Hindlimb muscle (tissue), 1 donor: ENCODE measurements at regions not wholly inside any gene's neighbourhood (a gene's known extent, or its start where the extent isn't known, plus 50 kb on each side); places are given as distances from the start of the nearest gene placed in this dataset.
"Not testable (repeated sequence)": the region's sequence is repeated elsewhere in the genome, so short reads cannot be mapped to it uniquely, and the experiment has no call there.

Experiments
- DNase-seq: peaks from one replicate; pipeline ENCODE4 v3.0.0-alpha.2; 2013

- DNase-seq, result not testable (repeated sequence)
Measured at GRCh38 chr12:124070394-124071074, 97.5 kb downstream of the ZNF664 start.

- no peak for DNase-seq
Measured at GRCh38 chr12:124071075-124071443, 98.0 kb downstream of the ZNF664 start.

- no peak for DNase-seq
Measured at GRCh38 chr12:124073356-124074035, 100.5 kb downstream of the ZNF664 start.

DNA sequence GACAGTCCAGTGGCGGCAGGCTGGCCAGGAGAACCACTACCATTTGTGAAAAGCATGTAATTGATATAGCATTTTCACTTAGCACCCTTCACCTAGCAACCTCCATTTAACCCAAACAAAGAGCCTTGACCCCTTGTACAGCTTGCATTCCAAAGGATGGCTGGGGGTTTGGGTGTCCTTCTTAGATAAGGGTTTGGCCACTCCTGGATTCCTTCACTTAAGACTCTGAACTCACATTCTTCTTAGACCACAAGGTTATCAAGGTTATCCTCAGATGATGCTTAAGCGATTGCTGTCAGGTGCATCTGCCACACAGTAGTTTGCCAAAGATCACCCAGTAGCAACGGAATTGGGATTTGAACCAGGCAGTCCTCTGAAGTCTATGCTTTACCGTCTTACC, 102.8 kb downstream of the ZNF664 start:
- DNase-seq, result no peak

- DNase-seq, result no peak
Measured at GRCh38 chr12:124077701-124078100, 104.7 kb downstream of the ZNF664 start.

DNA sequence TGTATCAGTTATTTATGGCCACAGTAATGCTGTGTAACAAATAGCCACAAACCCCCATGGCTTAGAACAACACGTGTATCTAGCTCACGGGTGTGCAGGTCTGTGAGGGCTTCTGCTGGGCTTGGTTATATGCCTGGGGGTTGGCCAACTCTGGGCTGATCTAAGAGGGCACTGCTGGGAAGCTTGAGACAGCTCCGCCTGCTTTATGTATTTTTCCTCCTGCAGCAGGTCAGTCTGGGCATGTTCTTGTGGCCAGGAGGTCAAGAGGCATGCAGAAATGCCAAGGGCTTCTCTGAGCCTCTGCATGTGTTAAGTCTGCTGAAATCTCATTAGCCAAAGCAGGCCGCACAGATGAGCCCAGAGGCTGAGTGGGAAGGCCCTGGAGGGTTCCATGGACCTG, 105.8 kb downstream of the ZNF664 start:
- DNase-seq, result no peak

DNA sequence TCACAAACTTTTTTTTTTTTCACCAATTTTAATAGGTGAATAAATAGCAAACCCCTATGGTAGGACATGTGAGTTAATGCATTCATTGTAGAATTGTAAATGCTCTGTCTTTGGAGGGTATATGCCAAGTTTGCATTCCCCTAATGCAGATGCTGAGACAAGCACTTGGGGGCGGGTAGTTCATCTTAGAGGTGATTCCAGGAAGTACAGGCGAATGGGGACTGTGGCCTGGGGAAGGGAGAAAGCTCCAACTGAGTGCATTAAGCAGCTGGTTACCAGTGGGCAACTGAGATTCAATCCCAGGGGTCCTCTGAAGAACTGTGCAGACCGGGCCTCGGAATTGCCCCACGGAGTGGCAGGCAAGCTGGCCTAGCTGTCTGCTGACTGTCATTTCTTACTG, 107.6 kb downstream of the ZNF664 start:
- DNase-seq, result no peak

GRCh38 chr12:124082012-124082411, 109.0 kb downstream of the ZNF664 start:
- no peak for DNase-seq

DNA sequence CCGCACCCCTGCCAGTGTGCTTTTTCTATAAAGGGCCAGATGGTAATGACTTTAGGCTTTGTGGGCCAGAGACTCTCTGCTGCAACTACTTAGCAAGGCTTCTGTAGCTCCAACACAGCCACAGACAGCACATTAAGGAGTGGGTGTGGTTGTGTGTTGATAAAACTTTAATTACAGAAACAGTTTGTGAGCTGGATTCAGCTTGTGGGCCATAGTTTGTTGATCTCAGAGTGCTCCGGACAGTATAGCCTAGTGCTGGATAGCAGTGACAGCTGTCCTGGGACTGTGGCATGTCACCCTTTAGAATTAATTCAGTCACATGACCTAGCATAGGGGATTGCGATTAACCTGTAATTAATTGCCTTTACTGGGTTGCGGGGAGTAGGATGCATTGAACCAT, 109.7 kb downstream of the ZNF664 start:
- DNase-seq, result no peak

- DNase-seq, result no peak
Measured at GRCh38 chr12:124083708-124084107, 110.7 kb downstream of the ZNF664 start.

DNA sequence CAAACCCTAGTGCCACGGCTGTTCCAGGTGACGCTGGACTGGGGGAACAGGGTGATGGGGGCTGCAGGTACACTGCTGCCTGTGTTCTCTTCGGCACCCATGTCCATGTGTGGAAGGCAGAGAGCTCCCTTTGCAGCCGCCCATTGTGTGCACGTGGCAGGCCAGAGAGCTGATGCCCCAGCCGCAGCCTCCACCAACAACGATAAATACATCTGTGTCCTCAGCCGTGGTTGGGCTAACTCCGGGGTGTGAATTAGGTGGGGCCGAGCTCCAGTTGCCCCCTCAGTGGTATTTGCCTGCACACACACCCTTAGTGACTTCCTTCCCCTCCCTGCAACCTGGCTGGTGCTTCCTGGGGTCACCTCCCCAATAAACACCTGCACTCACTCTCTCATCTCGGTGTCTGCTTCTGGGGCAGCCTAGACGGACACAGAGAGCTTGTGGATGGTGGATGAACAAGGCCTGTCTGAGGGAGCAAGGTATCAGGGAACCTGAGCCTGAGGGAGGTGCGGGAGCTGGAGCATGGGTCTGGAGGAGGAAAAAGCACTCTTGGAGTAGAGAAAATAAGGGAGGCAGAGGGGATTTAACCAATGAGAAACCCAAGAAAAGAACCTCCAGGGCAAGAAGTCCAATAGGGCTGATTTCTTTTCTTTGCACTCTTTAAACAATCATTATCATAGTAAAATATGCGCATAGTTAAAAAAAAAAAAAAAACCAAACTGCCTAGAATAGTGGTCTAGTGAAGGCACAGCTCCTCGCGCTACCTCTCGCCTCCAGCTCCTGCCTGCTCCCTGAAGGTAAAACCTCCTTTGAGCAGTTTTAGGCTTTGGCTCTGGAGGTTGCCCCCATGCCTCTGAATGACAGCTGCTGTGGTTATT, 112.6 kb downstream of the ZNF664 start:
- DNase-seq, result no peak

- DNase-seq, result no peak
Measured at GRCh38 chr12:124086299-124086898, 113.4 kb downstream of the ZNF664 start.

DNA sequence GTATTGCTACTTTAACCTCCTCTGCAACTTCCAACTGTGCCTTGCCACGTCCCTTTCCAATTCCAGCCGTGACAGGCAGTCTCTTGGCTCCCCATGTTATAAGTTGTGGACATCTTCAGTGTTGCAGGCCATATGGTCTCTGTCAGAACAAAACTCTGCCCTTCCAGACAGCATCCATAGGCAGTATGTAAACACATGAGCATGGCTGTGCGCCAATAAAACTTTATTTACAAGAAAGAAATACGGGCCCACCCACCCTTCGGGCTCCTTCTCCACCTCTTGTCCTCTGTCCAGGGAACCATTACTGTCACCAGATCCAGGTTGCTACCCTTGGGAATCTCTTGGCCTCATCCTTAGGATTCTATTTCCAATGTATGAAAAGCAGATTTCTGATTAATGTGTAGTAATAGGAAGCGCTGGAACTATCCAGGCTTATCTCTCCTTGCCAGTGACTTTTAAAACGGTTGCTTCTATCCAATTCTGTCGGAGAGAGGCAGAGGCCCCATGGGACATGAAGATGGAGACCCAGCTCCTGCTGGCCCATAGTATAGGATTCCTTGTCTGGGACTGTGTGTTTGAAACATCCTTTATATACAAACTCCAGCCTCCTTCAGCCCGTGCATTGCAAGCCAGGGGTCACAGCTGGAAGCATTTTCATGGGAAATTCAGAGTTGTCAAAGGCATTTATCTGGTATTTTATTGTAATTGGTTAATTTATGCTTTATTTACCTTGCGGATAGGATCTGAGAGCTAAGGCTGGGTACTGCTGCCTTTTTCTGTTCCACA, 114.4 kb downstream of the ZNF664 start:
- peak; percentile 45 for DNase-seq

DNA sequence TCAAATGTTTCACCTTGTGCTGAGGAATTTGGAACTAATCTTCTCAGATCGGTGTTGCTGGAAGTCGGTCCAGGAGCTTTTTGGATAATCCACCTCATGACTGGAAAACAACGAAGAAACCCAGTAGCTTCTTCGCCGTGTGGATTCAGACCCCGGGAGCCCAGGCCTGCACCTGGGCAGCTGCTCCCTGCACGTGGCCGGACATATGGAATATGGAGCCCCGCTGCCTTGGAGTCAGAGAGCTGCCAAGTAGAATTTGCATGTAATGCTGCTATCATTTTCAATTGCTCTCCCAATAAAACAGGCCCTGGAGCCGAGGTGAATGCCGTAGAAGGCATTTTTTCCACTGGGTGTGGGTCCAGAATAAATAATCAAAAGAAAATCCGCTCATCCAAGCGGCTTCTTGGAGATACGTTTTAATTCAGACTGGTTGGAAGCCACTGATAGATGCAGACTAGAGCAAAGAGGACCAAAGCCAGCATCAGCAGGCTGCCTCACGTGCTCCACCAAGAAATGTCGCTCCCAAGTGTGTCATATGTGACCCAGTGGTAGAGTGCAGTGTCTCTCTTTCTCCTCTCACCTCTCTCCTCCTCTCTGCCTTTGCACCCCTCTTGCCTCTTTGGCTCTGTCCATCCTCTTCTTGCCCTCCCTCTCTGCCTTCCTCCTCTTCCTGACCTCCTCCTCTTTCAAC, 115.3 kb downstream of the ZNF664 start:
- peak; percentile 58 for DNase-seq

- not testable (repeated sequence) for DNase-seq
Measured at GRCh38 chr12:124089181-124089914, 116.3 kb downstream of the ZNF664 start.

- DNase-seq, result no peak
Measured at GRCh38 chr12:124091835-124092234, 118.8 kb downstream of the ZNF664 start.

DNA sequence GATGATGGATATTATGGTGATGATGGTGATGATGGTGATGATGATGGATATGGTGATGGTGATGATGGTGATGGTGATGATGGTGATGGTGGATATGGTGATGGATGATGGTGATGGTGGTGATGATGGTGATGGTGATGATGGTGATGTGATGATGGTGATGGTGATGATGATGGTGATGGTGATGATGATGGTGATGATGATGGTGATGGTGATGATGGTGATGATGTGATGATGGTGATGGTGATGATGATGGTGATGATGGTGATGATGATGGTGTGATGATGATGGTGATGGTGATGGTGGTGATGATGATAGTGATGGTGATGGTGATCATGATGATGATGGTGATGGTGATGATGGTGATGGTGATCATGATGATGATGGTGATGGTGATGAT, 119.5 kb downstream of the ZNF664 start:
- not testable (repeated sequence) for DNase-seq

- DNase-seq, result no peak
Measured at GRCh38 chr12:124093297-124093696, 120.3 kb downstream of the ZNF664 start.

- no peak for DNase-seq
Measured at GRCh38 chr12:124094188-124094587, 121.2 kb downstream of the ZNF664 start.

- no peak for DNase-seq
Measured at GRCh38 chr12:124094733-124095132, 121.7 kb downstream of the ZNF664 start.

DNA sequence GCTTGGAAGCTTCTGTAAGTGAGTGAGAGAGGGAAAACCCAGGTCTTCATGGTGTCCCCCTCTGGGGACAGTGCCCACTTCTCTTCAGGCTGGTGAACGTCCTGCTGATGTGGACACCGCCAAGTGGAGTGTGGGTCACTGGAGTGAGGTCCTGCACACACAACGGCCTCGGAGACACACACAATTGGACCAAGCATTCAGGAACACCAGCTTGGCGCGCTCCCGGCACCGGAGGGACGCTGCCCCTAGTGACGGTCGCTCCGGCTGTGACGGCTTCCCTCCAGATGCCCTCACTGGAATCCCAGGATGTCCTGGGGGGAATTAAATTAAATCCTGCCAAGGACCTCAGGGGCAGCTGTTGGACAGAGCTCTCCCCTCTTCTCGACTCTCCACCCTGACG, 123.1 kb downstream of the ZNF664 start:
- no peak for DNase-seq
